Brain pericyte (primary cell): ENCODE measurements at regions not wholly inside any gene's neighbourhood (a gene's known extent, or its start where the extent isn't known, plus 50 kb on each side); places are given as distances from the start of the nearest gene placed in this dataset.

Experiments
- DNase-seq: peaks from one replicate; pipeline ENCODE4 v3.0.0-alpha.2; 2012; ENCODE audit warnings: low read depth, low spot score

DNA sequence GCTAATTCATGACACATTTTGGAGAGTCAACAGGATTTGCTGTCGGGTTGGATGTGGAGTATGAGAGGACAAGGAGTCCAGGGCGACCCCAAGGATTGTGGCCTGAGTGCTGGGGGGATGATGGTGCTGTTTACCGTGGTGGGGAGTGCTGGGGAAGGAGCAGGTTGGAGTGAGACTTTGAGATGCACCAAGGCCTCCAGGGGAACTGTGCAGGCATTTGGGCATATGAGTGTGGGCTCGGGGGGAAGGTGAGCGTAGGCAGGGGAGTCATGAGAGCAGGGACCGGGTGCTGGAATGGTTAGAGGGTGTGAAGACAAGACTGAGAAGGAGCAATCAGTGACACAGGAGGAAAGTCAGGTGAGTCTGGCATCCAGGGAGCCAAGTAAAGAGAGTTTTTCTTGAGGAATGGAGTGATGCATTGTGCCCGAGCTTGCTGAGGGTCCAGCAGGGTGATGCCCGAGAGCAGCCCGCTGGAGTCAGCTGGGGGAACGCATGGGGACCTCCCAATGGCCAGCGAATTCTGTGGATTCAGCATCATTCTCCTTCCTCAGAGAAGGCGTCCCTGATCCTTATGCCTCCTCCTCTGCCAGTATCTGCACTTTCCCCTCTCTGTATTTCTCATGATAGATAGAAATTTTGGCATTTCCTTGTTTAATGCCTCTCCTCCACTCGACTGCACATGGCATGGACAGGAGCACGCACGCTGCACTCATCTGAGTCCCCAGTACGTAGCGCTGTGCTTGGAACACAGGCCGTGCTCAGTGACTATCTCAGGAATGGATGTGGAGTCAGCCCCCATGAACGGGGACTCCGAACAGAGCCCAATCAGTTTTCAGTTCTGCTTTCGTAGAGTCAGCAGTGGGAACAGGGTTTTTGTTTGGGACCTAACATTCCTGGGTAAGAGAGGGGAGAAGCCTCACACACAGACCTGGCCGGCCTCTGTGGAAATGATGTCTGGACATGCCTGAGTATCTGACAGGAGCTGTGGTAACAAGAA is 52.1 kb upstream of the ETV3 start:
- DNase-seq = no peak

DNA sequence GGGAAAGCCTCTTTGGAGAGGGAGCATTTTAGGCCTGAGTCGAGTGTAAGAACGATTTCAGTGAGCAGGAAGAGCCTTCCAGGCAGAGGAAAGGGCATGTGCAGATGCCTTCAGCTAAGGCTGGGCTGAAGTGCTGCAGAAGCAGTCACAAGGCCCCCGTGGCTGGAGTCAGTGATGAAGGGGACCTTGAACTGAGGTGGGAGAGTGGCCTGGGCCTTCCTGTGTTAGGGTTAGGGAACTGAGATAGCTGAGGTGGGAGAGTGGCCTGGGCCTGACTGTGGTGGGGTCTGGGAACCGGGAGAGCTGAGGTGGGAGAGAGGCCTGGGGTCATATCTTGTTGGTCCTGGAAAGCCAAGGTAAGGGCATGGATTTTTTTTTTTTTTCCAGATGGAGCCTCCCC is 50.9 kb upstream of the ETV3 start:
- no peak for DNase-seq
